Mammary epithelial cell (primary cell): ENCODE measurements at regions not wholly inside any gene's neighbourhood (a gene's known extent, or its start where the extent isn't known, plus 50 kb on each side); places are given as distances from the start of the nearest gene placed in this dataset.
"Not testable (repeated sequence)": the region's sequence is repeated elsewhere in the genome, so short reads cannot be mapped to it uniquely, and the experiment has no call there.

Experiments used
- EZH2 ChIP-seq: IDR thresholded peaks from 2 replicates; pipeline ENCODE4 v1.6.1; 2012; ENCODE audit warnings: low read length, inconsistent platforms, borderline replicate concordance
- TF ChIP-seq, protein P1 (sequence below), 2 donors: IDR thresholded peaks in 1 of 2; conservative IDR thresholded peaks in 1 of 2; 2 replicates each; pipeline ENCODE4 v1.5.1; 2011 to 2012; ENCODE audit warnings: inconsistent platforms in 2 of 2, low read length in 2 of 2, mild to moderate bottlenecking in 2 of 2, control low read depth in 1 of 2, low read depth in 1 of 2; ENCODE audit not compliant: insufficient read depth in 1 of 2; ENCODE audit errors: extremely low read depth in 1 of 2

DNA sequence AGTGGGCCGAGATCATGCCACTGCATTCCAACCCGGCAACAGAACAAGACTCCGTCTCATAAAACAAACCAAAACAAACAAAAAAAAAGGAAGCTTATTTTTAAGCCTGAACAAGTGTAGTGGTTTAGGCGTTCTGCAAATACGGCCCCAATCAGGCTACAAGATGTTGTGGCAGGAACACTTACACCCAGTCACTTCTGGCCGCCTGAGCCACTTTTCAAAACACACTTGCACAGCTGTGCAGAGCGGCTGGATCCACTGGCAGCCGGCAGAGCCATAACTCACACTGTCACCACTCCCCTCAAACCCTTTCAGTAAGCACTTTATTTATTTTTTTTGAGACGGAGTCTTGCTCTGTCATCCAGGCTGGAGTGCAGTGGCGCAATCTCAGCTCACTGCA, 81.0 kb upstream of the FRG2C start:
- TF ChIP-seq, protein P1, sequence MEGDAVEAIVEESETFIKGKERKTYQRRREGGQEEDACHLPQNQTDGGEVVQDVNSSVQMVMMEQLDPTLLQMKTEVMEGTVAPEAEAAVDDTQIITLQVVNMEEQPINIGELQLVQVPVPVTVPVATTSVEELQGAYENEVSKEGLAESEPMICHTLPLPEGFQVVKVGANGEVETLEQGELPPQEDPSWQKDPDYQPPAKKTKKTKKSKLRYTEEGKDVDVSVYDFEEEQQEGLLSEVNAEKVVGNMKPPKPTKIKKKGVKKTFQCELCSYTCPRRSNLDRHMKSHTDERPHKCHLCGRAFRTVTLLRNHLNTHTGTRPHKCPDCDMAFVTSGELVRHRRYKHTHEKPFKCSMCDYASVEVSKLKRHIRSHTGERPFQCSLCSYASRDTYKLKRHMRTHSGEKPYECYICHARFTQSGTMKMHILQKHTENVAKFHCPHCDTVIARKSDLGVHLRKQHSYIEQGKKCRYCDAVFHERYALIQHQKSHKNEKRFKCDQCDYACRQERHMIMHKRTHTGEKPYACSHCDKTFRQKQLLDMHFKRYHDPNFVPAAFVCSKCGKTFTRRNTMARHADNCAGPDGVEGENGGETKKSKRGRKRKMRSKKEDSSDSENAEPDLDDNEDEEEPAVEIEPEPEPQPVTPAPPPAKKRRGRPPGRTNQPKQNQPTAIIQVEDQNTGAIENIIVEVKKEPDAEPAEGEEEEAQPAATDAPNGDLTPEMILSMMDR (conservative IDR thresholded peaks at IDR 0.05 in 1 of 2, IDR thresholded peaks at IDR 0.05 in 1 of 2; ENCODE audit: extremely low read depth in 1 of 2, insufficient read depth in 1 of 2, low read depth in 1 of 2, low read length in 2 of 2) = not testable (repeated sequence)
- not testable (repeated sequence) for TF ChIP-seq EZH2
